CD1c-positive myeloid dendritic cell (primary cell): ENCODE measurements at regions not wholly inside any gene's neighbourhood (a gene's known extent, or its start where the extent isn't known, plus 50 kb on each side); places are given as distances from the start of the nearest gene placed in this dataset.

Experiments
- DNase-seq: peaks from one replicate; pipeline ENCODE4 v3.0.0-alpha.2; 2016; ENCODE audit errors: extremely low spot score

GRCh38 chr4:178412455-178412854, 970.2 kb upstream of the AGA start:
- DNase-seq: no peak

GRCh38 chr4:178414042-178414441, 971.8 kb upstream of the AGA start:
- no peak for DNase-seq

DNA sequence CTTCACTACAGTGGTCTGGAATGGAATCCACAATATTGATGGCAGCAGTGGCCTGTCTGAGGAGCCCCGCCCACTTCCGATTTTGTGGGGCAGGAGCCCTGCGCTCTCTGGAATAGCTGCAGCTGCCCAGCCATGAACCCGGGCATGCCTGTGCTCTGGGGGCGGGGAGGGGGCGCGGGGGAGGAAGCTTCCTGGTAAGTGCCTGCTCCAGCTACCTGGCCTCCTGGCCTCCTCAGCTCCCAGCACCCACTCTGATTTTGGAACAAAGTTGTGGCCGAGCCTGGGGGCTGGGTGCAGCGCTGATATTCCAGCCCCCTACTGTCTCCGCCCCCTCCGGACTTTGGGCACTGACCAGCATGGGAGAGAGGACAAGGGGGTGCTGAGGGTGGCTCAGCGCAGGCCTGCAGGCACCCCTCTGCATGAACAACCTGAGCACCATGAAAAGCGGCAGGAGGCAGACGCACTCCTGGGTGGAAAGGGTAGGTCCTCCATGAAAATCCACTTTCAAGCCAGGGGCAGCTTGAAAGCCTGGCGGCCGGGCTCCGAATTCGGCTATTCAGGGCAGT, 972.7 kb upstream of the AGA start:
- no peak for DNase-seq

- no peak for DNase-seq
Measured at GRCh38 chr4:178415925-178416324, 973.7 kb upstream of the AGA start.

DNA sequence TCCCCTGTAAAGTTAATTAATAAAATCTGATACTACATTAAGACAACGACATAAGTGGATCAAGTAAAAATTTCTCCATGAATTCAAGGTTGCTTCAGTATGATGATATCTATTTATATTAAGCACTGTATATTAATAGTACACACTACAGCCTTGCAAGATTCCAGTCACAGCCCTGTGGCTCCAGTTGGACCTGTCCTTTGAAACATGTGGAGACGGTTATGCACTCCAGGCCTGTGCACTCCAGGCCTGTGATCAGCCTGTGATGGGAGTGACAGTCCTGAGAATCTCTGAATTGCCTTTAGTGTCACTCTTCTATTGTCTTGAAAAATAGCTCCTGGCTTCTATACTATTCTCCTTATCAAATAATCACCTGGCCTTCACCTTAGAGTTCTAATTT, 981.1 kb upstream of the AGA start:
- DNase-seq: no peak

DNA sequence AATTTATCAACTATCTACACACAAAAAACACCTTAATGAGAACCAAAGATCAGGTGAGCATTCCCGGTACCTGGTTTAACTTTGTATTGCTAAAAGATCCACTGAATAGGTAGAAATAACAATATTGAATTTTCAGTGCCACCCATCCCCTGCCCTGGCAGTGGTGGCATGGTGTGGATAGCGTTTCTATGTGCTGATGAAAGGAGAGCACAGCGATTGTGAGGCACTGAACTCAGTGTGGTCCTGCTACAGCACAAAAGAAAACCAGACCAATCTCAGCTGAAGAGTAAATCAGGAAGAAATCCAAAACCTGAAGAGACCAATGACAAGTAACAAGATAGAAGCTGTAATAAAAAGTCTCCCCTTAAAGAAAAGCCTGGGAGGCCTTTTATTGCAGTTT, 984.6 kb upstream of the AGA start:
- DNase-seq: no peak

GRCh38 chr4:178427663-178428062, 985.4 kb upstream of the AGA start:
- DNase-seq: no peak

GRCh38 chr4:178448372-178449035, 1006.3 kb upstream of the AGA start:
- no peak for DNase-seq

DNA sequence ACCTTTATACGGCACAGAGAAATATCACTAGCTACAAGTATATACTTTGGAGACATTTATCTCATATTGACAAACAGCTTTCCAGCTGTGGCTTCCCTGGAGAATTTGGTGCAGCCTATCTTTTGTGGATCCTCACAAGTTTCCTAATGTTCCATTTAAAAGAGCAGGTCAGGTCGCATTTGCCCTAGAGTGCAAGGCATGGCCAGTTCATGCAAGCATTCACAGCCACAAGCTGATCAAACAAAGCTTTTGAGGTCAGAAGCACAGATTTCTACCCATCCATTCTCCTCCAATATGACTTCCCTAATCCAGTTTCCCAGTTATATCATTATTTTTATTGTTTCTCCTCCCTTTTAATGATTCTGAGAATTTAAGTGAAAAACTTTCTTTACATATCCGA, 1008.4 kb upstream of the AGA start:
- DNase-seq: no peak

GRCh38 chr4:178453057-178453456, 1010.8 kb upstream of the AGA start:
- DNase-seq: no peak

DNA sequence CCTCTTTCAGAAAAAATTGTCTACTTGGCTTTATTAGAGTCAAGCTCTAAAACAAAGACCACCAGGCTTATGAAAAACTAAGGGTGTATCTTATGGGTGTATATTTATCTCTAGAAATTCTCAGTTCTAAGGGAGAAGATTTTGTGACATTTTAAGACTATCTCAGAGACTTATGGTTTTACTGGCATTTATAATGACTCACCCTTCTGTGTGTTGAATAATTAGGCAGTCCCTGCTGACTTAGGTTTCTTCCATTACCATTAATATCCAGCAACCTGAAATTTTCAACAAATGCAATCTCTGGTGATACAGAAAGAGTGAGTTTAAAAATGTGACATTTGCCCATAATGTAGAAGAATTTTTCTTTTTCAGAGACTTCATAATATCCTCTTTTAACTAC, 1015.0 kb upstream of the AGA start:
- no peak for DNase-seq

DNA sequence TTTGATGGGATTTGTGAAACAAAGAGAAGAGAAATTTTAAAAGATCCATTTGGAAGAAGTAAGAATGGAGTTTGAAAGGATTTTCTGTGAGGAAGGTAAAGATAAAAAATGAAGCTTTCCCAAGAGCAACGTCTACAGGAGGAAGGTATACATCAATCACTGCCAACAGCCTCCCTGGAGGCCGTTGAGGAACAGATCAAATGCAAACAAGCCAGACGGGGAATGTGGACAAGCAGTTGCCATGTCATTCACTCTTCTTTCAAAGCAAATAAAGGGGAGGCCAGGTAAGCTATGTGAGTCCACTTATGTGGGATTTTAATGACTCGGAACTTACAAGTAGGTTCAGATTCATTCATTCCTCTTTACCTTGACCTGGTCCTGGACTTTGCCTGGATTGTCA, 1020.5 kb upstream of the AGA start:
- no peak for DNase-seq

DNA sequence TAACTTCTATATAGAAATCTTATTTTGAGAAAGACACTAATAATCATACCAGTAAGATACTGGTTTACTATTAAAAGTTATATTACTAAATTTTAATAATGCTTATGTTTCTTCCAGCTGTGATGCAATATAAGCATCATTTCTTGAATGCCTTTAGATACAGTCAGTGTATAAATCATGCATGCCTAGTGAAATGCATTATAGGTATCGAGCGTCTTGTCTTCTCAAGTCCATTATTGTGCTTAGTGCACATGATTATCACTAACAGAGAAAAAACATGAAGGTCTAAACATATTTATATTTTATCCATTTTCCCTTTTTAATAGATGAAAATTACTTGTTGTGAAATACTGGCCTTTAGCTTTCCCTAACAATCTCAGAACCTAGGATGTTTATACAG, 1021.5 kb upstream of the AGA start:
- no peak for DNase-seq

GRCh38 chr4:178470996-178471784, 1029.0 kb upstream of the AGA start:
- DNase-seq: no peak

GRCh38 chr4:178471994-178472393, 1029.8 kb upstream of the AGA start:
- DNase-seq: no peak

DNA sequence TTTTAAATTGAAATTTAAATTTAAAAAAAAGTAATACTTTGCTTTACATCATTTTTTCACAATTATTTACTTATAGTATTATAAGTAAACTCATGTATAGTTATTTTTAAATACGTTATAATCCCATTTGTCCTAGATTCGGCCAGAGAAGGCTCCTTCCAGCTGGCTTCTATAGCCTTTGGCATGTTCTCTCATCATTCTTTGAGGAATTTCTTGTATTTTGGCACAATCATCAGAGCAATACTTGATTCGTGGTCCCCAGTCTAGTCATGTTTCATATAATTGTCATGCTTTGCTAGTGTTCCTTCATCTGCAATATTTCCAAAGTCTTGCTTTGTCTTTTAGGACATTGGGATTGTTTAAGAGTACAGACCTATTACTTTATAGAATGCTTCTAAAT, 1037.9 kb upstream of the AGA start:
- DNase-seq: no peak

GRCh38 chr4:178480881-178481280, 1038.6 kb upstream of the AGA start:
- no peak for DNase-seq

GRCh38 chr4:178481564-178481963, 1039.3 kb upstream of the AGA start:
- DNase-seq: no peak

- DNase-seq: no peak
Measured at GRCh38 chr4:178523038-178523437, 1080.8 kb upstream of the AGA start.

GRCh38 chr4:178535939-178536579, 1093.8 kb upstream of the AGA start:
- DNase-seq: no peak

GRCh38 chr4:178553201-178553600, 1111.0 kb upstream of the AGA start:
- no peak for DNase-seq

GRCh38 chr4:178554352-178554751, 1112.1 kb upstream of the AGA start:
- DNase-seq: no peak

DNA sequence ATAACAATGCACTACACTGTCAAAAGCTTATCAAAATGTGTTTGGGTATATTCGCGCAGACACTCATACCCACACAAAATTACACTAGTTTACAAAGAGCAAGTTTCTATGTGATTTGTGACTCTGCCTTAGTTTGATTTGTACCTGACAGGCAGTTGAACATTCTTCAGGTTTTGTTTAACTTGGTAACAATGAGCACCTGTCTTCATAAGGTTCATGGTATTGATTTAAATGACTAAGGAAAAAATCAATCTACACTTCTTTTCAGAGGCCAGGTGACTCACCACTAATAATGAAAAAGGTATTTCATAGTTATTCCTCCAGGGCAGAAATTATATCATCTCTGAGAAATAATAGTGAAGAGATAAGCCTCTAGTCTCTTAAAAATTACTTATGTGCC, 1114.6 kb upstream of the AGA start:
- DNase-seq: no peak
